SK-N-SH treated with all-trans-retinoic acid at 6 μM for 48 hours (cell line): ENCODE measurements at regions not wholly inside any gene's neighbourhood (a gene's known extent, or its start where the extent isn't known, plus 50 kb on each side); places are given as distances from the start of the nearest gene placed in this dataset.

Experiments
- ESRRG ChIP-seq: fragments of 250-450 bp; sonication (Bioruptor Pico); IDR thresholded peaks from 2 replicates; pipeline ENCODE4 v1.6.1; 2021; ENCODE audit warnings: mild to moderate bottlenecking
- ISL1 ChIP-seq: fragments of 250-450 bp; sonication (Bioruptor Pico); IDR thresholded peaks from 2 replicates; pipeline ENCODE4 v2.1.2; 2022; ENCODE audit warnings: mild to moderate bottlenecking, moderate library complexity
- ZNF8 ChIP-seq: fragments of 450-650 bp; formaldehyde crosslinking; IDR thresholded peaks from 2 replicates; pipeline ENCODE4 v1.5.0; 2020; ENCODE audit warnings: mild to moderate bottlenecking, moderate library complexity
- TF ChIP-seq, protein P1 (sequence below): fragments of 250-450 bp; sonication (Bioruptor Pico); IDR thresholded peaks from 2 replicates; pipeline ENCODE4 v1.8.0; 2021; ENCODE audit warnings: low read depth, mild to moderate bottlenecking, moderate library complexity, borderline replicate concordance
- TF ChIP-seq, protein P2 (sequence below): fragments of 250-450 bp; sonication (Bioruptor Pico); IDR thresholded peaks from 2 replicates; pipeline ENCODE4 v1.8.0; 2020; ENCODE audit warnings: mild to moderate bottlenecking, moderate library complexity, borderline replicate concordance

DNA sequence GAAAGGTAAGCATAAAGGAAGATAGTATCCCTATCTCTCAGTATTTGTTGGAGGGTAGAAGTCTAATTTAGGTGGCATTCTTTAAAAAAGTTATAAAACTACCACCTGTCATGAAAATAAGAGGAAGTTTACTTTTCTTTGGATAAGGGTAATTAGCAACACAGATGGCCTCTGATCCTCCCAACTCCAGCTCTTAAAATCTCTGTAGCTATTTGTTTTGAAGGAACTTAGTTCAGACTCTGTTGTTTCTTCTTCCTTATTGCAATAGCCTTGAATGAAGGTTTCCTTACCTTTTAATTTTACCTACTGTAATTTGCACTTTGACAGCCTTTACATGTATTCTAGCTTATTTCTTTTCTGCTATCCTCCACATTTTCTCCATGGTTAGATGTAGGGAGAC is 1261.3 kb downstream of the RAPGEF2 start:
- TF ChIP-seq, protein P1, sequence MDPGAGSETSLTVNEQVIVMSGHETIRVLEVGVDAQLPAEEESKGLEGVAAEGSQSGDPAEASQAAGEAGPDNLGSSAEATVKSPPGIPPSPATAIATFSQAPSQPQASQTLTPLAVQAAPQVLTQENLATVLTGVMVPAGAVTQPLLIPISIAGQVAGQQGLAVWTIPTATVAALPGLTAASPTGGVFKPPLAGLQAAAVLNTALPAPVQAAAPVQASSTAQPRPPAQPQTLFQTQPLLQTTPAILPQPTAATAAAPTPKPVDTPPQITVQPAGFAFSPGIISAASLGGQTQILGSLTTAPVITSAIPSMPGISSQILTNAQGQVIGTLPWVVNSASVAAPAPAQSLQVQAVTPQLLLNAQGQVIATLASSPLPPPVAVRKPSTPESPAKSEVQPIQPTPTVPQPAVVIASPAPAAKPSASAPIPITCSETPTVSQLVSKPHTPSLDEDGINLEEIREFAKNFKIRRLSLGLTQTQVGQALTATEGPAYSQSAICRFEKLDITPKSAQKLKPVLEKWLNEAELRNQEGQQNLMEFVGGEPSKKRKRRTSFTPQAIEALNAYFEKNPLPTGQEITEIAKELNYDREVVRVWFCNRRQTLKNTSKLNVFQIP (CRISPR knock-in tag) = no peak
- no peak for TF ChIP-seq ESRRG (CRISPR knock-in tag)
- TF ChIP-seq, protein P2, sequence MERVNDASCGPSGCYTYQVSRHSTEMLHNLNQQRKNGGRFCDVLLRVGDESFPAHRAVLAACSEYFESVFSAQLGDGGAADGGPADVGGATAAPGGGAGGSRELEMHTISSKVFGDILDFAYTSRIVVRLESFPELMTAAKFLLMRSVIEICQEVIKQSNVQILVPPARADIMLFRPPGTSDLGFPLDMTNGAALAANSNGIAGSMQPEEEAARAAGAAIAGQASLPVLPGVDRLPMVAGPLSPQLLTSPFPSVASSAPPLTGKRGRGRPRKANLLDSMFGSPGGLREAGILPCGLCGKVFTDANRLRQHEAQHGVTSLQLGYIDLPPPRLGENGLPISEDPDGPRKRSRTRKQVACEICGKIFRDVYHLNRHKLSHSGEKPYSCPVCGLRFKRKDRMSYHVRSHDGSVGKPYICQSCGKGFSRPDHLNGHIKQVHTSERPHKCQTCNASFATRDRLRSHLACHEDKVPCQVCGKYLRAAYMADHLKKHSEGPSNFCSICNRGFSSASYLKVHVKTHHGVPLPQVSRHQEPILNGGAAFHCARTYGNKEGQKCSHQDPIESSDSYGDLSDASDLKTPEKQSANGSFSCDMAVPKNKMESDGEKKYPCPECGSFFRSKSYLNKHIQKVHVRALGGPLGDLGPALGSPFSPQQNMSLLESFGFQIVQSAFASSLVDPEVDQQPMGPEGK (CRISPR knock-in tag) = no peak
- TF ChIP-seq ISL1 (CRISPR knock-in tag) = no peak
- TF ChIP-seq ZNF8 (CRISPR knock-in tag) = no peak
